GM23338 (cell line): ENCODE measurements at regions not wholly inside any gene's neighbourhood (a gene's known extent, or its start where the extent isn't known, plus 50 kb on each side); places are given as distances from the start of the nearest gene placed in this dataset.

Experiments used
- ATAC-seq: fragments of 200-7000 bp; cut with Tn5 transposase; 3 replicates; pipeline ENCODE4 v1.9.1; 2020
- DNase-seq: peaks from one replicate; pipeline ENCODE4 v3.0.0-alpha.2; 2015; ENCODE audit warnings: low spot score
- H2AFZ ChIP-seq: fragments of 200-600 bp; sonication (generic); 2 replicates; pipeline ENCODE4 v1.8.0; 2016; ENCODE audit warnings: antibody characterized with exemption, mild to moderate bottlenecking, moderate library complexity
- H3F3A ChIP-seq: fragments of 200-600 bp; sonication (generic); replicated peaks from 2 replicates; pipeline ENCODE4 v1.8.0; 2017; ENCODE audit warnings: antibody characterized with exemption, mixed run types, low read depth
- H3K27ac ChIP-seq: fragments of 200-600 bp; sonication (generic); 2 replicates; pipeline ENCODE4 v1.6.1; 2016; ENCODE audit warnings: low read depth
- H3K27me3 ChIP-seq: fragments of 200-600 bp; sonication (generic); 2 replicates; pipeline ENCODE4 v1.8.0; 2016; ENCODE audit warnings: mild to moderate bottlenecking, mixed run types, moderate library complexity; ENCODE audit not compliant: insufficient read depth
- H3K36me3 ChIP-seq: fragments of 200-600 bp; sonication (generic); 2 replicates; pipeline ENCODE4 v1.8.0; 2016; ENCODE audit warnings: mild to moderate bottlenecking; ENCODE audit not compliant: insufficient read depth
- H3K4me1 ChIP-seq: fragments of 200-600 bp; sonication (generic); 2 replicates; pipeline ENCODE4 v1.8.0; 2016; ENCODE audit warnings: mild to moderate bottlenecking, moderate library complexity; ENCODE audit not compliant: insufficient read depth
- H3K4me2 ChIP-seq: fragments of 200-600 bp; sonication (generic); 2 replicates; pipeline ENCODE4 v1.7.1; 2017; ENCODE audit warnings: mixed run types
- H3K4me3 ChIP-seq: fragments of 200-600 bp; sonication (generic); 2 replicates; pipeline ENCODE4 v1.6.1; 2016; ENCODE audit warnings: mixed run types
- H3K79me2 ChIP-seq: fragments of 200-600 bp; sonication (generic); replicated peaks from 2 replicates; pipeline ENCODE4 v1.8.0; 2017; ENCODE audit warnings: mild to moderate bottlenecking; ENCODE audit not compliant: insufficient read depth
- H3K9me2 ChIP-seq: fragments of 200-600 bp; sonication (generic); 2 replicates; pipeline ENCODE4 v1.8.0; 2017; ENCODE audit not compliant: insufficient read depth
- H4K20me1 ChIP-seq: fragments of 200-600 bp; sonication (generic); replicated peaks from 2 replicates; pipeline ENCODE4 v1.8.0; 2017; ENCODE audit warnings: mild to moderate bottlenecking; ENCODE audit not compliant: insufficient read depth
- H3K27ac Mint-ChIP-seq: 2 replicates; pipeline ENCODE4 v1.8.0; 2020; ENCODE audit warnings: inconsistent platforms, mild to moderate bottlenecking, moderate library complexity, mixed read lengths
- H3K27me3 Mint-ChIP-seq: 3 replicates; pipeline ENCODE4 v1.8.0; 2022; ENCODE audit warnings: low read depth, mild to moderate bottlenecking, moderate library complexity, mixed read lengths, inconsistent platforms; ENCODE audit not compliant: insufficient read depth, poor library complexity
- H3K36me3 Mint-ChIP-seq: 3 replicates; pipeline ENCODE4 v1.8.0; 2021; ENCODE audit warnings: low read depth, mild to moderate bottlenecking, inconsistent platforms, moderate library complexity, mixed read lengths
- H3K4me1 Mint-ChIP-seq: 3 replicates; pipeline ENCODE4 v1.8.0; 2020; ENCODE audit warnings: mild to moderate bottlenecking, inconsistent platforms, mixed read lengths
- H3K4me3 Mint-ChIP-seq: 3 replicates; pipeline ENCODE4 v1.8.0; 2021; ENCODE audit warnings: moderate library complexity, mild to moderate bottlenecking, inconsistent platforms, mixed read lengths
- H3K9me3 Mint-ChIP-seq: 3 replicates; pipeline ENCODE4 v1.8.0; 2020; ENCODE audit warnings: moderate library complexity, mild to moderate bottlenecking, inconsistent platforms, mixed read lengths
- CREB1 ChIP-seq: fragments of 250-450 bp; sonication (Bioruptor Pico); IDR thresholded peaks from 2 replicates; pipeline ENCODE4 v1.5.0; 2020; ENCODE audit warnings: low read depth, mild to moderate bottlenecking, moderate library complexity
- CTCF ChIP-seq, 2 experiments: fragments of 200-600 bp in 1 of 2; sonication (generic) in 1 of 2; conservative IDR thresholded peaks; 2 replicates each; pipeline versions ENCODE4 v1.5.1 to v1.6.1; 2016 to 2017; ENCODE audit warnings: antibody characterized with exemption in 2 of 2, low read depth in 2 of 2, mild to moderate bottlenecking in 2 of 2, moderate library complexity in 1 of 2
- ETS1 ChIP-seq: IDR thresholded peaks from 2 replicates; pipeline ENCODE4 v1.6.1; 2016; ENCODE audit warnings: antibody characterized with exemption
- EZH2 ChIP-seq: fragments of 200-600 bp; sonication (generic); IDR thresholded peaks from one replicate; pipeline ENCODE4 v1.8.0; 2017; ENCODE audit warnings: antibody characterized with exemption, mild to moderate bottlenecking, low read depth; ENCODE audit not compliant: unreplicated experiment
- EZH2phosphoT487 ChIP-seq: fragments of 200-600 bp; sonication (generic); IDR thresholded peaks from one replicate; pipeline ENCODE4 v1.8.1; 2018; ENCODE audit warnings: antibody characterized with exemption; ENCODE audit not compliant: unreplicated experiment
- JUNB ChIP-seq: IDR thresholded peaks from one replicate; pipeline ENCODE4 v1.6.1; 2016; ENCODE audit warnings: antibody characterized with exemption; ENCODE audit not compliant: unreplicated experiment
- NANOG ChIP-seq: IDR thresholded peaks from 2 replicates; pipeline ENCODE4 v1.6.1; 2016; ENCODE audit warnings: antibody characterized with exemption, borderline replicate concordance
- POLR2AphosphoS5 ChIP-seq: IDR thresholded peaks from 2 replicates; pipeline ENCODE4 v1.6.1; 2016; ENCODE audit warnings: antibody characterized with exemption, low read depth
- REST ChIP-seq: IDR thresholded peaks from one replicate; pipeline ENCODE4 v1.6.1; 2018; ENCODE audit warnings: antibody characterized with exemption; ENCODE audit not compliant: unreplicated experiment
- STAT1 ChIP-seq: IDR thresholded peaks from one replicate; pipeline ENCODE4 v1.6.1; 2016; ENCODE audit warnings: antibody characterized with exemption; ENCODE audit not compliant: unreplicated experiment
- ZNF114 ChIP-seq: fragments of 250-450 bp; sonication (Bioruptor Pico); IDR thresholded peaks from 2 replicates; pipeline ENCODE4 v1.5.0; 2020; ENCODE audit warnings: mild to moderate bottlenecking, moderate library complexity
- ZNF331 ChIP-seq: fragments of 250-450 bp; sonication (Bioruptor Pico); IDR thresholded peaks from 2 replicates; pipeline ENCODE4 v1.5.0; 2020; ENCODE audit warnings: low read depth, mild to moderate bottlenecking, moderate library complexity
- ZNF462 ChIP-seq: fragments of 250-450 bp; sonication (Bioruptor Pico); IDR thresholded peaks from 2 replicates; pipeline ENCODE4 v1.5.0; 2020; ENCODE audit warnings: mild to moderate bottlenecking, moderate library complexity

- Mint-ChIP-seq H3K4me1 (no peaks in the 10 kb centered on the region), H3K36me3 (no peaks in the 10 kb centered on the region), H3K27me3 (no peaks in the 10 kb centered on the region), H3K27ac (no peak overlapping the region), H3K9me3 (no peaks in the 10 kb centered on the region), H3K4me3 (no peak overlapping the region)
- Histone ChIP-seq H3K79me2 (no peaks in the 10 kb centered on the region), H4K20me1 (no peaks in the 10 kb centered on the region), H3K36me3 (no peaks in the 10 kb centered on the region), H3K27ac (no peak overlapping the region), H3K4me1 (no peaks in the 10 kb centered on the region), H3K27me3 (no peaks in the 10 kb centered on the region), H3K4me3 (no peak overlapping the region), H3F3A (no peaks in the 10 kb centered on the region), H3K9me2 (0 out of 2 replicates have a peak, but pooled peaks cover 3% of the 10 kb centered on the region), H2AFZ (no peak overlapping the region), H3K4me2 (no peak overlapping the region)
- no peak for ATAC-seq
- TF ChIP-seq NANOG (no peak), ETS1 (no peak), CTCF (conservative IDR thresholded peaks at IDR 0.05; ENCODE audit: low read depth in 2 of 2) (no peak), ZNF331 (no peak), REST (no peak), CREB1 (CRISPR knock-in tag) (no peak), STAT1 (no peak), POLR2AphosphoS5 (no peak), ZNF114 (CRISPR knock-in tag) (no peak), JUNB (no peak), ZNF462 (no peak), EZH2 (no peak), EZH2phosphoT487 (no peak)
- no peak for DNase-seq
Measured at GRCh38 chr7:17546189-17546588, 247.7 kb downstream of the AHR start.
